GM12878 (cell line): ENCODE measurements at regions not wholly inside any gene's neighbourhood (a gene's known extent, or its start where the extent isn't known, plus 50 kb on each side); places are given as distances from the start of the nearest gene placed in this dataset.

Experiments
- ATAC-seq: fragments of 200-7000 bp; cut with Tn5 transposase; 3 replicates; pipeline ENCODE4 v1.9.1; 2020; ENCODE audit warnings: mild to moderate bottlenecking, moderate library complexity
- BruUV-seq: library from RNA; stranded (reverse); fragments of 400-500 nt; replicated peaks from 2 replicates; lab custom pipeline; 2021; lab: Mats Ljungman, UMichigan
- CTCF ChIA-PET: fragments of 300-600 bp; sonication (Branson Sonifier 250); formaldehyde crosslinking; extraction: SDS; loops from one replicate; lab custom pipeline; 2021; ENCODE audit warnings: inconsistent platforms; lab: Yijun Ruan, JAX
- POLR2A ChIA-PET: fragments of 350-600 bp; formaldehyde crosslinking; extraction: SDS; loops from one replicate; lab custom pipeline; 2021; ENCODE audit warnings: inconsistent platforms; lab: Charles Lee
- RAD21 ChIA-PET: fragments of 300-600 bp; sonication (Branson Sonifier 250); formaldehyde crosslinking; loops from one replicate; lab custom pipeline; 2023; ENCODE audit warnings: antibody characterized with exemption; ENCODE audit not compliant: unreplicated experiment; lab: Charles Lee
- SMC1A ChIA-PET: fragments of 300-600 bp; sonication (Branson Sonifier 250); formaldehyde crosslinking; loops from one replicate; lab custom pipeline; 2023; ENCODE audit not compliant: unreplicated experiment, uncharacterized antibody; lab: Charles Lee
- DNase-seq: peaks from one replicate; pipeline ENCODE4 v3.0.0-alpha.2; 2011; ENCODE audit warnings: low read depth, low spot score
- FAIRE-seq: peaks from 3 replicates; lab custom pipeline; 2011; peaks lifted over from hg19 to GRCh38; lab: Jason Lieb, UNC
- H2AFZ ChIP-seq: 2 replicates; pipeline ENCODE4 v1.6.0; 2011; ENCODE audit warnings: low read depth, low read length, control low read depth; ENCODE audit not compliant: control insufficient read depth
- H3K27ac ChIP-seq: 2 replicates; pipeline ENCODE4 v1.5.1; 2011; ENCODE audit warnings: control low read depth; ENCODE audit not compliant: control insufficient read depth, insufficient read depth
- H3K27me3 ChIP-seq, 2 experiments: replicated peaks in 1 of 2; 2 replicates each; pipeline versions ENCODE4 v1.6.0 to v1.6.1; 2011; ENCODE audit warnings: low read length in 1 of 2; ENCODE audit not compliant: control insufficient read depth in 2 of 2, insufficient read depth in 2 of 2
- H3K36me3 ChIP-seq, 2 experiments: 2 replicates each; pipeline ENCODE4 v1.5.1; 2011; ENCODE audit warnings: low read length in 1 of 2; ENCODE audit not compliant: control insufficient read depth in 2 of 2, insufficient read depth in 2 of 2
- H3K4me1 ChIP-seq: 2 replicates; pipeline ENCODE4 v1.6.1; 2011; ENCODE audit warnings: mild to moderate bottlenecking, low read length, moderate library complexity, mixed read lengths; ENCODE audit not compliant: control insufficient read depth, insufficient read depth
- H3K4me2 ChIP-seq: 2 replicates; pipeline ENCODE4 v1.6.0; 2011; ENCODE audit warnings: control low read depth; ENCODE audit not compliant: control insufficient read depth, insufficient read depth
- H3K4me3 ChIP-seq: fragments of 200-600 bp; sonication (generic); 2 replicates; pipeline ENCODE4 v1.5.1; 2016
- H3K79me2 ChIP-seq: 2 replicates; pipeline ENCODE4 v1.6.0; 2011; ENCODE audit warnings: low read length; ENCODE audit not compliant: control insufficient read depth, insufficient read depth
- H3K9ac ChIP-seq: 2 replicates; pipeline ENCODE4 v1.8.0; 2011; ENCODE audit warnings: low read length, control low read depth, mixed read lengths; ENCODE audit not compliant: control insufficient read depth, insufficient read depth
- H3K9me3 ChIP-seq: replicated peaks from 3 replicates; pipeline ENCODE4 v1.5.1; 2011; ENCODE audit warnings: mild to moderate bottlenecking, low read length; ENCODE audit not compliant: control insufficient read depth, insufficient read depth
- H4K20me1 ChIP-seq: 2 replicates; pipeline ENCODE4 v1.6.0; 2011; ENCODE audit not compliant: control insufficient read depth, insufficient read depth
- E2F4 ChIP-seq: IDR thresholded peaks from 2 replicates; pipeline ENCODE4 v1.6.1; 2012; ENCODE audit warnings: low read depth, low read length, improper control_type of control experiment
- NFYA ChIP-seq: IDR thresholded peaks from 2 replicates; pipeline ENCODE4 v1.6.1; 2011; ENCODE audit warnings: low read depth, mild to moderate bottlenecking, low read length, improper control_type of control experiment, borderline replicate concordance
- PML ChIP-seq: IDR thresholded peaks from 2 replicates; pipeline ENCODE4 v1.6.1; 2012; ENCODE audit warnings: low read length, inconsistent platforms
- PRDM15 ChIP-seq: fragments of 450-650 bp; formaldehyde crosslinking; IDR thresholded peaks from 2 replicates; pipeline ENCODE4 v1.4.0; 2020; ENCODE audit warnings: mild to moderate bottlenecking, moderate library complexity
- RUNX3 ChIP-seq: IDR thresholded peaks from 2 replicates; pipeline ENCODE4 v1.6.1; 2012; ENCODE audit warnings: low read length, inconsistent platforms
- SUZ12 ChIP-seq: fragments of 200-600 bp; sonication (generic); IDR thresholded peaks from one replicate; pipeline ENCODE4 v1.6.1; 2018; ENCODE audit warnings: antibody characterized with exemption, mild to moderate bottlenecking; ENCODE audit not compliant: unreplicated experiment
- TCF7 ChIP-seq: IDR thresholded peaks from 2 replicates; pipeline ENCODE4 v1.6.1; 2014; ENCODE audit warnings: antibody characterized with exemption, borderline replicate concordance
- WRNIP1 ChIP-seq: IDR thresholded peaks from 2 replicates; pipeline ENCODE4 v1.6.1; 2011; ENCODE audit warnings: low read depth, low read length, improper control_type of control experiment, borderline replicate concordance
- WGBS: methylation state at CpG from one replicate; pipeline ENCODE4 v1.1.6; 2016; ENCODE audit warnings: low lambda C conversion rate; ENCODE audit not compliant: insufficient replicate concordance, insufficient coverage; ENCODE audit errors: missing lambda C conversion rate; 5-methylcytosine and 5-hydroxymethylcytosine counted together
- in situ Hi-C: fragments of 300-500 bp; cut with MboI; formaldehyde crosslinking; loops from 9 replicates; pipeline ENCODE4 v1.14.3; 2018; ENCODE audit warnings: mixed read lengths
- intact Hi-C: fragments of 100-400 bp; cut with micrococcal nuclease; formaldehyde crosslinking; loops from one replicate; pipeline ENCODE4 v1.14.2; 2022; ENCODE audit not compliant: unreplicated experiment
- TF ChIP-seq, protein P1 (sequence below): fragments of 450-650 bp; formaldehyde crosslinking; IDR thresholded peaks from 2 replicates; pipeline ENCODE4 v1.4.0; 2022; ENCODE audit warnings: mild to moderate bottlenecking, moderate library complexity

GRCh38 chr14:44154446-44154845 lies 352.6 kb downstream of the FSCB start:
- Histone ChIP-seq H3K79me2 (no peaks in the 10 kb centered on the region), H3K9ac (no peak overlapping the region), H3K27me3 (no peaks in the 10 kb centered on the region), H2AFZ (no peak overlapping the region), H4K20me1 (no peaks in the 10 kb centered on the region), H3K27ac (no peak overlapping the region), H3K4me3 (no peak overlapping the region), H3K9me3 (no peaks in the 10 kb centered on the region; the same call in 2 of the 3 replicates), H3K4me1 (no peaks in the 10 kb centered on the region), H3K36me3 (no peaks in the 10 kb centered on the region), H3K4me2 (no peak overlapping the region)
- ChIA-PET POLR2A (no interaction called here), SMC1A (no interaction called here), CTCF (no interaction called here), RAD21 (no interaction called here)
- intact Hi-C loops (no loop called here), in situ Hi-C loops (no loop called here)
- no peak for FAIRE-seq
- ATAC-seq = no peak
- no TSS peak for BruUV-seq
- 62% methylated on average over 1 of the region's 1 CpG for WGBS
- no peak for TF ChIP-seq TCF7
- TF ChIP-seq PML = no peak
- no peak for TF ChIP-seq NFYA
- TF ChIP-seq E2F4 = no peak
- no peak for TF ChIP-seq RUNX3
- DNase-seq = no peak

DNA sequence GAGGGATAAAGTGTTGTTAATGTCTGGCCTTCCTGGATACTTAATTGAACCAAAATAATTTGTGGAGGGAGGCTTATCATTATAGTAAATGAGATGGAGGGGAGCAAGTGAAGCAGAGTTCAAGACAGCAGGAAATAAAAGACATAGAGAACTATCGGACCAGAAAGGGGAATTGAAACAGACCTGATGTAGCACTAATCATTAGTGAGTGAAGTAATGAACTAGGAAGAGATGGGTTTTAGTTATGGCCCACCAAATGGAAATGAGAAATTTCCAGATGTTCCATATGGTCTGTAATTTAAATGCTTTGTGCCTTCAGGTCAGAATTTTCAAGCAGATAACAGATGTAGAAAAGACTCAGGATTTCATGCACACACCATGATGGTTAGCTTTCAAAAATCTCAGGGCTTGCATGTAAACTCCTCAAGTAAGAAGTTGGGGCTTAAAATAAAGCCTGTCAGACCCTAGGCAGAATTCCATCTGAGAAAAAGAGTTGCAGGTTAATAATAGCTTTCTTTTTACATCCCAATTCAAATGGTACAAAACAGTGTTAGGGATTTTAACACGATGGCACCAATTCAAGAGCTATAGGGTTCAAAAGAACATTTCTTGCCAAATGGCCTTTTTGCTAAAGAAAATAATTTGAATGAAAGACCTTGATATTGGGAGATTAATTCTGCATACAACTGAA lies 355.8 kb downstream of the FSCB start:
- Histone ChIP-seq H3K27ac (no peak overlapping the region), H3K79me2 (no peaks in the 10 kb centered on the region), H3K4me3 (no peak overlapping the region), H4K20me1 (no peaks in the 10 kb centered on the region), H3K9me3 (no peaks in the 10 kb centered on the region; the same call in 2 of the 3 replicates), H3K4me1 (no peaks in the 10 kb centered on the region), H3K27me3 (no peaks in the 10 kb centered on the region), H3K36me3 (no peaks in the 10 kb centered on the region), H3K4me2 (no peak overlapping the region), H2AFZ (no peak overlapping the region), H3K9ac (no peak overlapping the region)
- ChIA-PET RAD21 (no interaction called here), POLR2A (no interaction called here), SMC1A (no interaction called here), CTCF (interaction anchor here (0.6 kb wide), 1 partner anchor 37 kb away, joined by 3 read pairs; no protein-coding TSS in a partner anchor)
- WGBS = 24% methylated on average over 2 of the region's 2 CpGs
- ATAC-seq (no peak), DNase-seq (no peak), FAIRE-seq (no peak)
- no TSS peak for BruUV-seq
- intact Hi-C loops (no loop called here), in situ Hi-C loops (no loop called here)
- TF ChIP-seq SUZ12 (no peak), TCF7 (no peak), WRNIP1 (no peak), PRDM15 (CRISPR knock-in tag) (no peak)
- TF ChIP-seq, protein P1, sequence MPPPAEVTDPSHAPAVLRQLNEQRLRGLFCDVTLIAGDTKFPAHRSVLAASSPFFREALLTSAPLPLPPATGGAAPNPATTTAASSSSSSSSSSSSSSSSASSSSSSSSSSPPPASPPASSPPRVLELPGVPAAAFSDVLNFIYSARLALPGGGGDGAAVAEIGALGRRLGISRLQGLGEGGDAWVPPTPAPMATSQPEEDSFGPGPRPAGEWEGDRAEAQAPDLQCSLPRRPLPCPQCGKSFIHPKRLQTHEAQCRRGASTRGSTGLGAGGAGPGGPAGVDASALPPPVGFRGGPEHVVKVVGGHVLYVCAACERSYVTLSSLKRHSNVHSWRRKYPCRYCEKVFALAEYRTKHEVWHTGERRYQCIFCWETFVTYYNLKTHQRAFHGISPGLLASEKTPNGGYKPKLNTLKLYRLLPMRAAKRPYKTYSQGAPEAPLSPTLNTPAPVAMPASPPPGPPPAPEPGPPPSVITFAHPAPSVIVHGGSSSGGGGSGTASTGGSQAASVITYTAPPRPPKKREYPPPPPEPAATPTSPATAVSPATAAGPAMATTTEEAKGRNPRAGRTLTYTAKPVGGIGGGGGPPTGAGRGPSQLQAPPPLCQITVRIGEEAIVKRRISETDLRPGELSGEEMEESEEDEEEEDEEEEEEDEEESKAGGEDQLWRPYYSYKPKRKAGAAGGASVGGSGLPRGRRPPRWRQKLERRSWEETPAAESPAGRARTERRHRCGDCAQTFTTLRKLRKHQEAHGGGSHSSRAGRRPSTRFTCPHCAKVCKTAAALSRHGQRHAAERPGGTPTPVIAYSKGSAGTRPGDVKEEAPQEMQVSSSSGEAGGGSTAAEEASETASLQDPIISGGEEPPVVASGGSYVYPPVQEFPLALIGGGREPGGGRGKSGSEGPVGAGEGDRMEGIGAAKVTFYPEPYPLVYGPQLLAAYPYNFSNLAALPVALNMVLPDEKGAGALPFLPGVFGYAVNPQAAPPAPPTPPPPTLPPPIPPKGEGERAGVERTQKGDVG (CRISPR knock-in tag) = no peak
